Endothelial cell of hepatic sinusoid (primary cell): ENCODE measurements at regions not wholly inside any gene's neighbourhood (a gene's known extent, or its start where the extent isn't known, plus 50 kb on each side); places are given as distances from the start of the nearest gene placed in this dataset.

ENCODE experiments used
- in situ Hi-C: cut with HindIII; loops from 2 replicates; pipeline ENCODE4 v1.10.0; 2017; ENCODE audit warnings: low sequenced_read_pairs

DNA sequence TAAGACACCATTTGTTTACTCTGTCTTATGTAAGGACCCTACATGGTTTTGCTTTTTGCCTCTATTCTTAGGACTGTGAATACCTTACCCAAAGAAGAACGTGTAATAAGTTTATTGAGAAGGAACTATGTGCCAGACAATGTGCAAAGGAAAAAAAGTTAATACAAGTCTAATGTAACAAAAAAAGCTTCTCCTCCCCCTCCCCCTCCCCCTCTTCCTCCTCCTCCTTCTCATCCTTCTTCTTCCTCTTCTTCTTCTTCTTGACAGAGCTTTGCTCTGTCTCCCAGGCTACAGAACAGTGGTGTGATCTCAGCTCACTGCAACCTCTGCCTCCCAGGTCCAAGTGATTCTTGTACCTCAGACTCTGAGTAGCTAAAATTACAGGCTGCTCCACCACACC is 50.9 kb upstream of the MITF start:
- in situ Hi-C loops: loop anchor here (25.0 kb wide), 1 partner anchor 174 kb away; no protein-coding TSS in a partner anchor

DNA sequence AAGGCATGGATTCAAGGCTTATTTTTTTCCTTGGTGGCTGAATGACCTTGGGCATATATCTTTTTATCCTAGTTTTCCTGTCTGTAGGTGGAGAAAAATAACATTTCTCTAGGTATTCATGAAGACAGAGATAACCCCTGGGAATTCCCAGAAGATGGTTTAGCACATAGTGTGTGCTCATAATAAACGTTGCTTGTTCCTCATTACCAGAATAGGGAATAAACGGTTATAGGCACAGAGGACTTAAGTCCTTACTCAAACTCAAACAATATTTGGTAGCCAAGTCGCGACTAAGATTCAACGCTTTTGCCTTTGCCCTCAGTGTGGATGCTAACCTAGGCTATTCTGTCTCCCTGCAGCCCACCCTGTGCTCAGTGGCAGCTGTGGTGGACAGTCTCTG is 51.6 kb upstream of the MITF start:
- in situ Hi-C loops: loop anchor here (25.0 kb wide), 1 partner anchor 175 kb away; no protein-coding TSS in a partner anchor

DNA sequence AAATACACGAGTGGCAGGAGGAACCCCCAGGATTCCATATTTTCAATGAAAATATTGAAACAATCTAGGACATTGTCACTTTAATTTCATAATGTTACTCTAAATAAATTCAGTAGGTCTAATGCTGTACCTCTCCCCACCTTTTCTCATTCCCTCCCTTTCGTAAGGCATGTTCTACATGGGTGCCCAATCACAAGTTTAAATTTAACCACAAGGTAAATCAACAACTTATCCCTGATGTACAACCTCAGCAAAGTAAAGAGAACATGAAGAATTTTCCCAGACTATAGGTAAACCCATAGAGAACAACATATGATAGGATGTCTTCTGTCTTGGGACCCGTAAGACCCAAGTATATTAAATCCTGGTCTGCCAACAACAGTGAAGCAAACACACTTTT is 53.2 kb upstream of the MITF start:
- in situ Hi-C loops: loop anchor here (25.0 kb wide), 1 partner anchor 176 kb away; no protein-coding TSS in a partner anchor

DNA sequence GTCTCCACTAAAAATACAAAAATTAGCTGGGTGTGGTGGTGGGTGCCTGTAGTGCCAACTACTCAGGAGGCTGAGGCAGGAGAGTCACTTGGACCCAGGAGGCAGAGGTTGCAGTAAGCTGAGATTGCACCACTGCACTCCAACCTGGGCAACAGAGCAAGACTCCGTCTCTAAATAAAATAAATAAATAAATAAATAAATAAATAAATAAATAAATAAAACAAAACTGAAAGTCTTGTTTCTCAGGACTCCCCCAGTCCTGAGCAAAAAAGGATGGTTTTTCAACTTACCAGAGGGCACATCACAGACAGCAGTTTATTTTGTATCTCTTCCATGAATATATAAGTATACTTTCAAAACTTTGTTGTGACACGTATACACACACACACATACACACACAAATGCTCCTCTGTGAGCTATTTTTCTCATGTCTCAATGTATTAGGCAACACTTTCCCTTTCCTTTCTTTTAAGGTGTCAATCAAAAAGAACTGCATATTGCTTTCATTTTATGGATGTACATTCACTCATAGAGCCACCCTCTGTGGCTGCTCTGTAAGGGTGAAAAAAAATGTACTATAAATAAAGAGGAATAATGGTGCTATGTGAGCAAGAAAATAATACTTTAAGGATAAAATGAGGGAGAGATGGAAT is 54.8 kb upstream of the MITF start:
- in situ Hi-C loops: loop anchor here (25.0 kb wide), 1 partner anchor 178 kb away; no protein-coding TSS in a partner anchor

DNA sequence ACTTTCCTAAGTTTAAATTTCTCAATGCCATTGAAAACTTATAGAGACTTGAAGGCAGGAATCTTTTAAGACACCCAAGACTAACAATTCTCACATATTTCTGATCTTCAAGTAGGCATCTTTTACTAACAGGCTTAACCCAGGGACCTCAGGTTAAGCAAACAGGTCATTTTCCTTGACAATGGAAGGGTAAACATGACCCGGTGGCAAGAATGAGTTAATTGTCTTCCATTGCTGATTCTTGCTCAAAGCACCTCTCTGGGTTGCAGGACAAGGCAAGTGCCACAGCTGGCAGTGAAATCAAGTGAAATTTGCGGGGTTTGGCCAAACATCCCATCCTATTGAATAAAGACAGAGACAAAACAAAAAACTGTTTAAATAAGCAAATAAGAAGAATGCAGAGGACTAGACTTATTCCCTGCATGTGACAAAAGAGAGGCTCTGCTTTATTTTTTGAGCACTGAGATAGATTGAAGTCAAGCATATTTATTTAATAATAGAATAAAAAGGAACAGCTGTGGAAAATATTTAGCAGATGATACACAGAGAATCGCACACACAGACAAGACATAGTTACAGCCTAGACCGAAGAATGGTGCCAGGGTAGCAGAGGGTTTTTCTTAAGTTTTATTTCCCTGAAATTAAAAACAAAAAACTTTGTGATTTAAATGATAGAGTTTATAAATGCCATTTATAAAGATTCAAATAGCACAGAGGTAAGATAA is 56.0 kb upstream of the MITF start:
- in situ Hi-C loops: loop anchor here (25.0 kb wide), 1 partner anchor 179 kb away; no protein-coding TSS in a partner anchor

DNA sequence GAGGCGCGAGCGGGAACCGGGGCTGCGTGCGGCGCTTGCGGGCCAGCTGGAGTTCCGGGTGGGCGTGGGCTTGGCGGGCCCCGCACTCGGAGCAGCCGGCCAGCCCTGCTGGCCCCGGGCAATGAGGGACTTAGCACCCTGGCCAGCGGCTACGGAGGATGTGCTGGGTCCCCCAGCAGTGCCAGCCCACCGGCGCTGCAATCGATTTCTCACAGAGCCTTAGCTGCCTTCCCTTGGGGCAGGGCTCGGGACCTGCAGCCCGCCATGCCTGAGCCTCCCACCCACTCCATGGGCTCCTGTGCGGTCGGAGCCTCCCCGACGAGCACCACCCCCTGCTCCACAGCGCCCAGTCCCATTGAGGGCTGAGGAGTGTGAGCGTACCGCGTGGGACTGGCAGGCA is 61.8 kb upstream of the MITF start:
- in situ Hi-C loops: loop anchor here (25.0 kb wide), 1 partner anchor 185 kb away; no protein-coding TSS in a partner anchor

DNA sequence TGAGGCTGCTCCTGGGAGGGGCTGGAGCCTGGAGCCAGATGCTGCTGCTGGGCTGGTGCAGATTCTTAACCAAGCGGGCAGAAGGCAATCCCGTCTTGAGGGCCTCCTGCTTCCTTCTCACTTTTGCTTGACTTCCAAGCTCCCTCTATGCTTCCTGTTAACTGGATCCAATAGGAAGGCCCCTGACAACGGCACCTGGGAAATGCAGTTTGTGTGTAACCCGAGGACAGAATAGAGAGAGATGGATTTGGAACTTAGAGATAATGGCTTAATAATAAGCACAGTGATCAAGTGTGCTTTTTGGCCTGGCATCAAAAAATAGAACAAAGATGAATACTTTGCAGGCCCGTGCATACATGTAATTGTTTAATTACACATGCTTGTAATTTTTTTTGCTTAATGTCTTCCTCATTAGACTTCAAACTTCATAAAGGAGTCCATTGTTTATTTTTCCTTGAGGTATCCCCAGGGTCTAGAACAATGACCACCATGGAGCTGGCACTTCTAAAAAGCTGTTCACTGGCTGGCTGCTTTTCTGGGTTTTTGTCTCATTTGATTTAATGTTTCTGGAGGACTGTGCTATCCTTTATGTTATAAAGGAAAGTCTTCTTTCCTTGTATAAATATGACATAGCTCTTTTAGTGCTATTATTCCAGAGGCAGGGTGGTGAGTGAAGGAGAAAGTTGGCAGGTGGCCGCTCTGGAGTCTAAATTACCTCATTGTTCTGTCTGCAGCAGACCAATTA is 63.3 kb upstream of the MITF start:
- in situ Hi-C loops: loop anchor here (25.0 kb wide), 1 partner anchor 186 kb away; no protein-coding TSS in a partner anchor

DNA sequence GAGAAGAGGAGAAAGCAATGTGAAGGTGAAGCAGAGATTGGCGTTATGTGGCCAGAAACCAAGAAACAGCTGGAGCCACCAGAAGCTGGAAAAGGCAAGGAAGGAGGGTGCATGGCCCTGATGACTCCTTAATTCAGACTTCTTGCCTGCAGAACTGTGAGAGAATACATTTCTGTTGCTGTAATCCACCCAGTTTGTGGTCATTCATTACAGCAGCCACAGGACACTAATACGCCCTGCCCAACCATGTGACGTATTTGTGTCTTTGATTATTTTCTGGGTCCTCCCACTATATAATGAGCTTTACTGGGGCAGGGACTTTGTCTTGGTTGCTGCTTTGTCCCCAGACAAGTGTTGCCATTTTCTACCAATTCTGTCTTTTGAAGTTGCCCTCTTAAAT is 64.5 kb upstream of the MITF start:
- in situ Hi-C loops: loop anchor here (25.0 kb wide), 3 partner anchors 188 to 562 kb away; partner anchors contain the start of gene LMOD3

DNA sequence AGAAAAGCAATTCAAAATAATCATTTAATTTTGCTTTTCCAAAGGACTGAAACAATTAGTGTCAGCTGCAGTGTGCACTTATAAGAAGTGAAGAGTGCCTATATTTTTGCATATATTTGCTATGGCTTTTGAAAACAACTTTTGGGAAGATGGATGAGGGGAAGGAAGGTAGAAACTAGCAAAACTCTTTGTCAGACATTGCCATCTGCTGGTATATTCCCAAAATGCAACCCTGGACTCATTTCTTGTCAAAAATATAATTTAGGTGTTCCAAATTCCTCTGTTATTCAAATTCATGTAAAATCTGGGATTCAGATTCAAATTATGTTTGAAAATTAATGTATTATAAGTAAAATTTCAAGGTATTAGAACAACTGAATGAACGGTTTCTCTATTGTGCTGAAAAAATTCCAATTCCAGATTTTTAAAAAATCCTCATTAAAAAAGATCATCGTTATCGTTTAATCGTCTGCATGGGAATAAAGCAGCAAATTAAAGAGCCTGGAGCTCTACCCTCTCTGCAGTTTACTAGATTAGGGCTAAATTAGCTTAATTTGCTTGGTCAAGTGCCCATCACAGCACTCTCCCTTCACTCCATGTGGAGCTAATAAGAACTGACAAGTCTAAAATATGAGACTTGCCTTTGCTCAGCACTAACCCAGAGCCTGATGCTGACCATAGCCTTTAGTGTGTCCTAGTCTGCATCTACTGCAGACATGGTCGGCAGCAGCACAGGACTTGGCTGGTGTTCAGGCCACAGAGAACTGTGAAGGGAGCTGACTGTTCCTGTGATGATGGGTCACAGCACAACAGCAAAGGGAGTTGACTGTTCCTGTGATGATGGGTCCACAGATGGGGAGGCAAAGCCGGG is 67.9 kb upstream of the MITF start:
- in situ Hi-C loops: loop anchor here (25.0 kb wide), 2 partner anchors 234 to 559 kb away; partner anchors contain the start of gene LMOD3

DNA sequence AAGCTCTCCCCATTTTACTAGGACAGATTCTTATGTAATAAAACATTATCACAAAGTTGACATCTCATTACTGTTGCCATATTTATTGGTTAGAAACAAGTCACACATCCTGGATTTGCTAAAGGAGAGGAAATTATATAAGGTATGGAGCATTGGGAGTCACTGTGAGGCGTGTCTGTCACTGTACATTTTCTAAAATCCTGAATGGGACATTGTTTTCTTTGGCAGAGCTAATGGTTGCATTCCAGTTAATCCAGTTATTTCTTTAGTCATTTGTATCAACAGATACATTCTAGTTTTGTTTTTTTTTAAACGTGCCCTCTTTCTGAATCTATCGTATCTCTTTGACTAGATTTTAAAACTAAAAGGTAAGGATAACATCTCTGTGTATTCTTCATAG is 70.2 kb upstream of the MITF start:
- in situ Hi-C loops: loop anchor here (25.0 kb wide), 2 partner anchors 232 to 557 kb away; partner anchors contain the start of gene LMOD3

DNA sequence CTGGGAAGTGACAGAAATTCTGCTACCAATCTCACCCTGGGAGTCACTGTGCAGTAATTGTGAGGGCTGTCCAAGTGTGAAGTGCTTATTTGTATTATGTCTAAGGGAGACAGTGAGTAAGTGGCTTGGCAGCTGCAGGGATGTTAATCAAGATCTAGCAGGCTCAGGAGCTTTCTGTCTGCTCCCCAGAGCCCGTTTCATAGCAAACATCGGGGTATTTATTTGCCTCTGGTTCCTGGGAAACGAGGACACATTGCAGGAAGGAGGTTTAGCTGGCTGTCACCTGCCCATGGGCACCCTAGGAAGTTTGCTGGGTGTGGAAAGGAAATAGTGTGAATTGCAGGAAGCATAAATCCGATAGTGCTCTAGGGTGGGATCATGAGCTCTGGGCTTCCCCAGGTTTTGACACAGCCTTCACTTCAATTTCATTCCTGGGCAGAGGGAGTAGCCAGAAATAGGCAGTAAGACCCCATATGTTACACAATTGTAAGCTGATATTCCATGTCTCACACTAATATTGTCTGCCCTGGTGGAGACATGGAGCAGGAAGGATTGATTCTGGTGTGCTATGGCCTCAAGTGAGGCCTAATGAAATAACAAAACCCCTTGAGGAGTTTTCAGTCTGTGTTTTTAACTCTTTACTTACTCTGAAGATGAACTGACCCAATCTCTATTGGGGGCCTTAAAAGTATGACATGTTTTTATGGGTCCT is 74.1 kb upstream of the MITF start:
- in situ Hi-C loops: loop anchor here (25.0 kb wide), 2 partner anchors 228 to 553 kb away; partner anchors contain the start of gene LMOD3

DNA sequence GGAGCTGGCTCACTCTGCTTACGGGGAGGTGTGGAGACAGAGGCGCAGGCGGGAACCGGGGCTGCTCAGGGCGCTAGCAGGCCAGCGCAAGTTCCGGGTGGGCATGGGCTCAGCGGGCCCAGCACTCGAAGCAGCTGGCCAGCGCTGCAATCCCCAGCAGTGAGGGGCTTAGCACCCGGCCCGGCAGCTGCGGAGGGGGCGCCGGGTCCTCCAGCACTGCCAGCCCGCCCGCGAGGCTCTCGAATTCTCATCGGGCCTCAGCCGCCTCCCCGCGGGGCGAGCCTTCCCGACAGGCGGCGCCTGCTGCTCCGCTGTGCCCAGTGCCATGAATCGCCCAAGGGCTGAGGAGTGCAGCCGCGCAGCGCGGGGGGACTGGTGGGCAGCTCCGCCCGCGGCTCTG is 78.6 kb upstream of the MITF start:
- in situ Hi-C loops: loop anchor here (25.0 kb wide), 2 partner anchors 223 to 548 kb away; partner anchors contain the start of gene LMOD3

DNA sequence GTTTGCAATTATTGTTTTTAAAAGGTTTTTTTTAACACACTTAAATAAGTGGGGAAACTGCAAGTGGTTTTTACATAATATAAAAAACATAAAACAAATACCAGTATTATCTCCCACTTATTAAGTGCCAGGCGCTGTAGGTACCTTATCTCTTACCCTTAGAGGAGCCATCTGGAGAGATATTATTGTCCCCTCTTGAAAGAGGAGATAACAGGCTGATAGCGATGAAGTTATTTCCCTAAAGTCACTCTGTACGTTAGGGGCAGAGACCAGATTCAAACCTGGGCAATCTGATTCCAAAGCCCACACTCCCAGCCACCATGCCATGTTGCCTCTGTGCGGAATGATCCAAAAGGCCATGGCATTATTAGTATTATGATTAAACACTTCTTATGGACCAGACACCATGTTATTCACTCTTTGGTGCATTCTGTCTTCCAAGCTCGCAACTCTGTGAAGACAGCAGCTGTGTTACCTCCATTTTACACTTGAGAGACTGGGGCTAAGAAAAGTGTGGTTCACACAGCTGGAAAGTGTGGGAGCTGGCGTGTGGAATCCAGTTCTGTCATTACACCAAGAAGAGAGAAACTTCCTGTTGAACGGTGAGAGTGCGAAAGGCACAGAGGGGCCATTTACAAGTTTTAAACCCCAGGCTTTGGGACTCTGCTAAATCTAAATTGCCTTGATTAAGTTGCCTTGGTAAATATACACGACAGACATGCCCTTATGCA is 79.9 kb upstream of the MITF start:
- in situ Hi-C loops: loop anchor here (25.0 kb wide), 2 partner anchors 222 to 547 kb away; partner anchors contain the start of gene LMOD3

DNA sequence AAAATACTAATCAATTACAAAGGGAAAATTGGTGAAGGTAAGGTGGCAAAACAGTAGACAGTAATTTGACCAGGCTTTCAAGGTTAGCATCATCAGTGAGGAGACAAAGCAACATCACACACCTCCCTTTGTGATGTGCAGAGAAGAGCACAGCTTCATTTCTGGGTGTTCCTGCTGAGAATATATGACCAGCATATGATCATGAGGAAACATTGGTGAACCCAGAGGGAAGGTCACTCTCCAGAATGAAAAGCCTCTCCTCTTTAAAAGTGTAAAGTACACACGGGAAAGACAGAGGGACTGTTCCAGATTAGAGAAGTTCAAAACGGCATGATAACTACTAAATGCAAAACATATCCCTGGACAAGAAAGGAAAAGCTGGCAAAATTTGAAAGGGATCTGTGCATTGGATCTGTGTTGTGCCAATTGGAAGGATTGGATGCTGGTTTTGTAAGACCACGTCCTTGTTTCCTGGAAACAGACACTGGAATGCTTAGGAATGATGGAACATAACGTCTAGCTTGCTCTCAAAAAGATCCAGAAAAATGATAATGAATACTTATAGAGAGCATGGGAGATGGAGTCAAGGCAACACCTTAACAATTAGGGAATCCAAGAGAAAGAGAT is 80.6 kb upstream of the MITF start:
- in situ Hi-C loops: loop anchor here (25.0 kb wide), 2 partner anchors 221 to 546 kb away; partner anchors contain the start of gene LMOD3

DNA sequence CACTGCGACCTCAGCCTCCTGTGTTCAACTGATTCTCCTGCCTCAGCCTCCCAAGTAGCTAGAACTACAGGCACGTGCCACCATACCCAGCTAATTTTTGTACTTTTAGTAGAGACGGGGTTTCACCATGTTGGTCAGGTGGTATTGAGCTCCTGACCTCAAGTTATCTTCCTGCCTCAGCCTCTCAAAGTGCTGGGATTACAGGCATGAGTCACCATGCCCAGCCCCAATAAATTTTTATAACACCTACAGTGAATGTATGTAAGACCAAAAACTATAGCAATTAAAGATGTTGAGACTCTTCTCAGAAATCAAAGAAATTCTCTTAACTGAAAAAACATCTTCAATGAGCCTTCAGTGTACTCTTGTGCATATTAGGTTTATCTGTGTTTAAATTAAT is 82.2 kb upstream of the MITF start:
- in situ Hi-C loops: loop anchor here (25.0 kb wide), 2 partner anchors 220 to 545 kb away; partner anchors contain the start of gene LMOD3

DNA sequence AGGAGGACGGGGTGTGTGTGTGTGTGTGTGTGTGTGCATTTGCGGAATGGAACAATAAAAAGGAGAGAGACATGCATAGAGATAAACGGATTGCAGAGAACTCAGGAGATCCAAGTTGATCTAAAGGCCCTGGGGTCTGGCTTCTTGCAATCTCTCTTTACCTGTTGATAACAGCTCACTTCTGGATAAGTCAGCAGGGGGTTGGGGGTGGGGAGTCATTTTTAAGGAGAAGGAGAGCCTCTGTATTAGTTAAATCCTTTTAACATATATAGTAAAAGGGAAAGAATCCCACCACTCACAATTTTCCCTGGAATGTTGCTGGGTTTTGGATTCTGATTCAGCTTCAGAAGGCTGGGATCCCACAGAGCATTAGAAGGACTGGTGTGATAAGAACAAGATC is 87.5 kb upstream of the MITF start:
- in situ Hi-C loops: loop anchor here (25.0 kb wide), 2 partner anchors 214 to 539 kb away; partner anchors contain the start of gene LMOD3

DNA sequence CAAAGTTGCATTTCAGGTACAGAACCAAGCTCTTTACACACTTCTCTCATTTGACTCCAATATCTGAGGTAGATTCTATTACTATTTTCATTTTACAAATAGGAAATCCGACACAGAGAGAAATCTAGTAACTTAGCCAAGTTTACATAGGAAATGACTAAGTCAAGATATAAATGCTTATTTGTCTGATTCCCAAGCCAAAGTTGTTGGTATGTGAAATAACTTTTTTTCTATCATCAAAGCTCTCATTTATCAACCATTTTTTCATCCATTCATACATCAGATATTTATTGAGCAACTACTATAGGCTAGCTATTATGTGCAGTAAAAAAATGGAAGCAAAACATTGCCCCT is 89.2 kb upstream of the MITF start:
- in situ Hi-C loops: loop anchor here (25.0 kb wide), 2 partner anchors 213 to 538 kb away; partner anchors contain the start of gene LMOD3
